Putamen (tissue), 1 donor: ENCODE measurements at regions not wholly inside any gene's neighbourhood (a gene's known extent, or its start where the extent isn't known, plus 50 kb on each side); places are given as distances from the start of the nearest gene placed in this dataset.

Experiments
- DNase-seq: peaks from one replicate; pipeline ENCODE4 v3.0.0-alpha.2; 2016; ENCODE audit warnings: low spot score

DNA sequence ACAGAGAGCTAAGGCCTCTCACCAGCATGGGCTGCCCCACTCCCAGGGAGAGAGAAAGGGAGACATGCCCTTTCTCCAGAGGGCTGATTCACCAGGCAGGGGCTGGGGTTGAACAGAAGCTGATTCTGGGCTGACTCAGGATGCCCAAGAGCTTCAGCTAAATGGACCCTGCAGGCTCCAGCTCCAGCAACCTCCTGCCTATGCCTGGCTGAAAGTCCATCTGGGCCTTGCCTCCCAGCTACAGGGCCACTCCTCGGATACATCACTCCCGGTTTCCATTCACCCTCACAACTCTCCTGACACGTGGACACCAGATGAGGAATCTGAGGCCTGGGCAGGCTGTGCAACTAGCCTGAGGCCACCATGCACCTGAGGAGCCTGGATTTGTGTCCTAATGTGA, 215.5 kb downstream of the BUD13 start:
- no peak for DNase-seq

DNA sequence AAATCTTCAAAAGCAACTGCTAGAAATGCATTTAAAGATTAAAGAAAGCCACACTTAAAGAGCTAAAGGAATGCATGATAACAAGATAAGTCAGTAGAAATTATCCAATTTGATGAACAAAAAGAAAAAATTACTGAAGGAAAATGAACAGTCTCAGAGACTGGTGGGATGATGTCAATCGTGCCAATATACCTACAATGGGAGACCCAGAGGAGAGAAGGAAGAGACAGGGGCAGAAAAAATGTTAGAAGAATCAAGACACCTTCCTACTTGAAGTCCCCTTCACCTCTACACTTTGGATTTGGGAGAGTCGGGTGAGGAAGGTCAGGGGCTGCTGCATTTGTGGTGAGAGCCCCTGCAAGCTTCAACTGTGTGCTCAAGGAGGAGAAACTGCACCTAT, 216.3 kb downstream of the BUD13 start:
- DNase-seq, result no peak

DNA sequence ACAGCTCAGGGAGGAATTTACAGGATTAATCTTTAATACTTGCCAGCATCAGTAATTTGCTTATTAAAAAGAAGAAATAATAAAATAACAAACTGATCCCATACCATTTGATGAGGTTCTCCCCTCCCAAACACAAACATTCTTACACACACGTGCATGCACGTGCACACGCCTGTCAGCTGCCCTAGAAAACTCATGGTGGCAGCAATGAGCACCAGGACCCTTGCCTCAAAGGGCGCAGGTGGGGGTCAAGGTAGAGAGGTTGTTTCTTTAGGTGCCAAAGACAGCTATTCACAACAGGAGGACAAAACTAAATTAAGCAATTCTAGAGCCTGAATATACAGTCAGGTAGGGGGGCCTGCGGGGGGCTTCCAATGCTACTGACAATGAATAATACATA, 219.3 kb downstream of the BUD13 start:
- DNase-seq, result no peak

DNA sequence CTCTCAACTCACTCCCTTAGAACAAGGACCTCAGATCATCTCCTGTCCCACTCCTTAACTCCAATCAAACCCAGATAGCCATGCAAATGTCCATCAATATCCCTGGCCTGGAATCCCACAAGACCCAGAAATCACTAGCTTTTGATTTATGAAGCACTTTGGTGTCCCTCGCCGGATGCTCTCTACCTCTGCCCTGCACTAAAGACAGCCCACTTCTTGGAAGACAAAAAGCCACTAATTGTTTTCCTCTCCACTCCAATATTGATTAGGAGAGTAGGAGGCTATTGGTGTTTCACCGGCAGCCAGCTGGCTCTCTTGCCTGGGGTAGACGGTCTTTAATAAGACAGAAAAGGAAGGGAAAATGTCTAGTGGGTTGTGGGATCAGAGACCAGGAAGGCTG, 221.2 kb downstream of the BUD13 start:
- DNase-seq, result no peak

DNA sequence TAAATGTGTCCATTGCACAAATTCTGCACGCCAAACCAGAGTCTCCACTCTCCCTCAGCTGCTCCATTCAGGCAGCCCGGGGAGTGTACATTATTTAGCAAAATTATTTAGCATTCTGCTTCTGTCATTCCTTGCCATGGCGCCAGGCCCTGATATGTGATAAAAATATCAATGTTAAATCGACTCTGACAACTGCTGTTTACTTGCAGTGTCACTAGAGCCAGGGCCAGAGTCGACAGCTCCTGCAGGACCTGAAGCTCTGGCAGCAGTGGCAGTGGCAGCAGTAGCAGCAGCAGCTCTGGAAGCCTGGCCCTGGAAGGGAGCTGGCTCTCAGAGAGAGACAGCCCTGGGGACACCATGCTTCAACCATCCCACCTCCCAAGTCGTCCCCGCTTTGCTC, 224.5 kb downstream of the BUD13 start:
- no peak for DNase-seq

DNA sequence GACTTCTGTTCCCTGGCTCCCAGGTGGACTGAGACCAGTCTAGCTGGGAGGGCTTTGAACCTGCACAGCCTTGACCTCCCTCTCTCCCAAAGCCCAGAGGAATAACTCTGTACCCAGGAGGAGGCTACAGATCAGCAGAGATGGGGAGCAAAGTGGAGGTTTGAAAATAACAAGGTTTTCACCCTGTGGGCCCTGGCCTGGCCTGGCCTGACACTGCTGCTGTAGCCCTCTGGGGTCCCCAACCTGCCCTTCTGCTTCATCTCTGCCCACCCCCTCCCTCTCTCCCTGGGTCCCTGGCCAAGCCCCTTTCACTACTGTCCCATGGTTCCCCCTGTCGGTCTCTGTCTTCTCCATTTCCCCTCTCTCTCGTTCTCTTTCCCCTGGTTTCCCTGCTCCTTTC, 225.2 kb downstream of the BUD13 start:
- DNase-seq, result no peak

DNA sequence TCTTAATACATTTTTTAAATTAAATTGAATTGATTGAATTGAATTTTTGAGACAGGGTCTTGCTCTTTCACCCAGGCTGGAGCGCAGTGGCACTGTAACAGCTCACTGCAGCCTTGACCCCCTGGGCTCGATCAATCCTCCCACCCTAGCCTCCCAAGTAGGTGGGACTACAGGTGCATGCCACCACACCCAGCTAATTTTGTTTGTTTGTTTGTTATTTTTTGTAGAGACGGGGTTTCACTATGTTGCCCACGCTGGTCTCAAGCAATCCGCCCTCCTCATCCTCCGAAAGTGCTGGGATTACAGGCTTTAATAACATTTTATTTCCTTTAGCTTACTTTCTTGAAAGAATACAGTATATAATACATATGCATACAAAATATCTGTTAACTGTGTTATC, 226.9 kb downstream of the BUD13 start:
- DNase-seq, result no peak

DNA sequence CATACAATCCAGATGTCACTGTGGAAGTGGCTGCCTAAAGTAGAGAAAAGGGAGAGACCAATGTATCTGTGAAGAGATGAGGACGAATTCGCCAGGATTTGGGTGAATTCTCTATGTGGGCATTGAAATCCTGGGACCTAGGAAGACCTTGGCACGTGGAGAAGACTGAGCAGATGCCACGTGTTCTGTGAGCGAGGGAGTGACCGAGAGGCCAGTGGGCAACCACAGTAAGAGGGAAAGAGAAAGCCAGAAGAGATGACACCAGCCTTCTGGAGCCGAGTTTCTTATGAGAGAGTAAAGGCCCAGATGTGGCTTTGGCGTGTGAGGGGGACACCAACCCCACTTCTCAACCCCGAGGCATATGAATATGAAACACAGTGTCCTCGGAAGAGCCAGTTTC, 228.1 kb downstream of the BUD13 start:
- DNase-seq, result no peak

DNA sequence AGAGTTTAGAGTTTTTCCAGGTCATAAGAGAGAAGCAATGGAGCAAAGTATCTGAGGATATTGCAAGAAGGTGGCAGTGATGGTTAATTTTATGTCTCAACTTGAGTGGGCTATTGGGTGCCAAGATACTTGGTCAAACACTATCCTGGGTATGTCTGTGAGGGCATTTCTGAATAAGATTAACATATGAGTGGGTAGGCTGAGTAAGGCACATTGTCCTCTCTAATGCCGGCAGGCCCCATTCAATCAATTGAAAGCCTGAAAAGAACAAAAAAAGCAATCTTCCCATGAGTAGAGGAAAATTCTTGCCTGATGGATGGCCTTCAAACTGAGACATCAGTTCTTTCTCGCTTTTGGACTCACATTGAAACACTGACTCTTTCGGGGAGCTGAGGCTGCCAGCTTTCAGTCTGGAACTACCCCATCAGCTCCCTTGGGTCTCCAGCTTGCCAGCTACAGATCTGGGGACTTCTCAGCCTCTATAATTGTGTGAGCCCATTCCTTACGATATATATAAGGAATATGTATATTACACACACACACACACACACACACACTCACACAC, 228.8 kb downstream of the BUD13 start:
- DNase-seq, result no peak

DNA sequence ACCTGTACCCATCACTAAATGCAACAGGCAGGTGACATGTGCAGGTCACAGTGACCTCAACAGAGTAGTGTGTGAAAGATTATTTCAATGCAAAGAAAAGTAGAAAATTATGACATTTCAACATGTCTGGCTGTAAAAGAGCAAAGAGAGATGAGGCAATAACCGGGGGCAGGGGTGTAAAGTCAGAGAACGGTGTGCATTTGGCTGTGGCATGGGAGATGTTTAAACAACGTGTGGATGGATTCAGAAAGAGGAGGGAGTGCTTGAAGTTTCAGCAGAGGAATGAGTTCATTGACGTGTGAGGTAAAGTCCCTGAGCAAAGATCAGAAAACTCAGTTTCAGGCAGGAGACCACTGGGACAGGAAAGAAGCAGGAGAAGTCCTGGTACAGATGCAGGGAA, 229.7 kb downstream of the BUD13 start:
- DNase-seq, result no peak

DNA sequence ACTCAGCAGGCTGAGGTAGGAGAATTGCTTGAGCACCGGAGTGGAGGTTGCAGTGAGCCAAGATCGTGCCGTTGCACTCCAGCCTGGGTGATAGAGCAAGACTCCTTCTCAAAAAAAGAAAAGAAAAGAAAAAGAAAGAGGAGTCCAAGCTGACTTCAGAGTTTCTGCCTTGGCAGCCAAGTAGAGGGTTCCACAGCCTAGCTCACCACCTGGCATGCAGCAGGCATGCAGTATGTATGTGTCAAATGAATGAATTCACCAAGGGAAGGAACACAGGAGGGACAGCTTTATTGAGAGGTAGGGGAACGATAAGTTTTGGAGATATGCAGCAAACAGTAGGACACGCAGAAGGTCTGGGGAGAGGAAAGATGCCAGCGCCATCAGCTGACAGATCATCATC, 230.4 kb downstream of the BUD13 start:
- no peak for DNase-seq

DNA sequence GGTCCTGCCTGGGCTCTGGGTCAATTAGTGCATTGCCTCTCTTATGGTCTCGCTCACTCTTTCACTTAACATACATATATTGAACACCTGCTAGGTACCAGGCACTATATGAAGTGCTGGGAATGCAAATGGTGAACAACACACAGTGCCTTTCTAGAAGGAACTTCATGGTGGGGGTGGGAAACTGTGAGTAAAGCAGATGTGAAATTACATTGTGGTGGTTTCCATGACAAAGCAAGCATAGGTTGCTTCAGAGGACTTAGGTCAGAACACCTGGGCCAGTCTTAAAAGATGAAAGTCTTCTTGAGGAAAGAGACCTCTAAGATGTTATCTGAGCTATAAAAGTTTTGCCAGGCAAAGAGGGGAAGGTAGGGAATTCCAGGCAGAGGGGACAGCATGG, 231.3 kb downstream of the BUD13 start:
- no peak for DNase-seq

DNA sequence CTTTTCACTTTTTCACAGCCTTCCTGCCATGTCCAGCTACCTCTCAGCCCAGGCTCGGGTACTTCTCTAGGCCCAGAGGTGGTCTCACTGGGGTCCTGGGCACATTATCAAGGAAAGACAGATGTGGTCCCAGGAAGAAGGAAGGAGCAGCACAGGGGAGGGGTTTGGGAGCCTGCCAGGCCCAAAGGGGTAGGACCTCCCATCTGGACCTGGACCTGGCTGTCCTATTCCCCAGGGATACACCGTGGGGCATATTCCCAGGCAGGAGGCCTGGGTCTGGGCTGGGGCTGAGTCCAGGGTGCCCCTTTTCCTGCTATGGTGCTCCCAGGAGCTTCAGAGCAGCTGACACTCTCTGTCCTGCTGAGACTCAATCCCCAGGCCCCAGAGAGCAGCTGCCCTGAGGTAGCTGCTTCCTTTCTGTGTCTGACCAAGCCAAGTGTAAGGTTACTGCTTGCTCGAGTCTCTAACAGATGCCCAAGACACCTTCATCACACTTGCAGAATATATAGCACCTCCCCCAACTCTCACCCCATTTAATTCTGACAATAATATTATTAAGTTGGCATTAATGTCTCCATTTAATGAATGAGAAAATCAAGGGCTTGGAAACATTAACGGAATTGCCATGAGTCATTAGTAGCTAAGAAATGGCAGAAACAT, 232.0 kb downstream of the BUD13 start:
- no peak for DNase-seq

DNA sequence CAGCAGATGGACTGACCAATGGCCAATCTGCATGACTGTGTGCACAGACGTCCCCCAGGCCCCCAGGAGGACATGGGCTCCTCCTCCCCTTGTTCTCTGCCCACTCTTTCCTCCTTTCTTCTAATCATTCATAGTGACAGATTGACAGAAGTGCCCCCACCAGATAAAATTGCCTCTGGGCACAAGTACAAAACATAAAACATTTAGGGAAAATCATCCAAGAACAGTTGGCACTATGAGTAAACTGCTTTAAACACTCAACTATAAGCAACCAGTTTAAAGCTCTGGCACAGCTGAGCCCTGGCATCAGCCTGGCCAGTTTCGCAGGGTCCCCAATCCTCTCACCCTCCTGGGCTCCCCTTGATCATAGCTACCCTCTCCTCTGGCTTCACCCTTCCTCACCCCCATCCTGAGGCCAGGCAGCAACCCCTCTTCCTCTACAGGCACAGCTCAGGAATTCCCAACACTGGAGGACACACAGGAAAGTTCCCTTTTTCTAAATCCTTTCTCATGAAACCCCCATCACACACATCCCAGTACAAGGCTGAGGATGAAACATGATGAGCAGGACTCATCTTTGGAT, 232.9 kb downstream of the BUD13 start:
- no peak for DNase-seq

DNA sequence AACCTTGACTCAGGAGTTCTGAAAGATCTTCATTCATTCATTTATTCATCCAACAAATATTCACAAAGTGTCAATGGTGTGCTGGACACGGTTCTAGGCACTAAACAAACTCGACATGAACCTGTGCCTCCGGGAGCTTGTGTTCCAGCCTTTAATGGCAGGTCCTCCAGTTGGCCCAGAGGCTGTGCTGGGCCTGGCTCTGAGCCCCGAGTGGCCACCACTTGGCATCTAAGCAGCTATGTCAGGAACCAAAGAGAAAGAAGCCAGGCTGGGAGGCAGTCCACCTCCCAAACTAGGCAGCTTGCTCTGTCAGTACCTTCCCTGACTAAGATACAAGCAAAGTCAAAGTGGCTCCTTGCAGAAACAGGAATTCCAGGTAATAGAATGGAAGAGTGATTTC, 233.6 kb downstream of the BUD13 start:
- DNase-seq, result no peak

DNA sequence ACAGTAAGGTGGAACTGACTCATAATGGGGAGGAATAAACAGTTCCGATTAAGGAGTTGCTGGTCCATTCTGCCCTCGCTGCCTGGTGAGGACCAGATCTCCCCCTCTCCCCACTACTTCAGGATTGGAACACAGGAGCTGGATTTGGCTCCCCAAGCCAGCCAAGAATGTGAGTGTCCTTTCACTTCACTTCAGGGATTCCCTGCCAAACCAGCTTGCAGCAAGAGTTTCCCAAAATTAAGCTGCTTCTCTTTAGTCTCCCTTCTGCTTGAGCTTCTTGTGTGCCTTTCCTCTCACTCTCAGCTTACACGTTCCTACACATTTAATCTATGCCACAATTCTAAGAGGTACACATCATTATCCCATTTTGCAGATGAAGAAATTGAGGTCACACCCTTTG, 234.1 kb downstream of the BUD13 start:
- DNase-seq, result no peak

DNA sequence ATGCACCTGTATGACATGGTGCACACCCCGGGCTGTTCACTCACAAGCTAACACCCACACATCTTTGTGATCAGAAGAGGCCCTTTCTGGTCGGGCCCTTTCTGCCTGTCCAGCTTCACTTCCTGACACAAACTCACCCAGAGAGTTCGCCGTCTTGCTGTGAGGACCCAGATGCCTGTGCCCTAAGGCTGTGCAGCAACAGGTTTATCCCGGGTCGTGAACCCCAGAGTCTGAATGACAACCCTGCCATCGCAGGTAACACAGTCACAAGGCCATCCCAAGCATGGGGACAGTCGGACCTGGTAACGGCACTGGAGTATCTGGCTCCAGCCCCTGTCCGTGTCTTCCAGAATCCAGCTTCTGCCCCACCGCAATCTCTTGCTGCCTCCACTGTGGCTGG, 235.1 kb downstream of the BUD13 start:
- no peak for DNase-seq

DNA sequence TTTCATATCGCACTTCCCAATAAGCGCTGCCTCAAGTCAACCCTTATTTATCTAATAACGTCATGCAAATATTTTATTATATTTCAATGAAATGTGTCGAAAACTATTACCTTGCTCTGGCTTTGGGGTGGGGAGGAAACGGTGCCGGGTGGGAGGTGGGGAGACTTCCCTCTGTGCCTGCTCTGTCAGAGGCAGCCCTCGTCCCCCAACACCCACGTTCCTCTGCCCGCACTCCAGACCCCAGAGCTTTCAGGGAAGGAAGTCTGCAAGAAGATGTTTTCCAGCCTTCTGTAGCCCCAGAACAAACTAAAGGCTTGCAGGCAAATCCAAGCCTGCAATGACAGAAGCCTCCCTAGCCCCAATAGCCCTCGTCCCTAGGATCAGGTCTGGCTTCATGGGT, 235.7 kb downstream of the BUD13 start:
- DNase-seq, result no peak

DNA sequence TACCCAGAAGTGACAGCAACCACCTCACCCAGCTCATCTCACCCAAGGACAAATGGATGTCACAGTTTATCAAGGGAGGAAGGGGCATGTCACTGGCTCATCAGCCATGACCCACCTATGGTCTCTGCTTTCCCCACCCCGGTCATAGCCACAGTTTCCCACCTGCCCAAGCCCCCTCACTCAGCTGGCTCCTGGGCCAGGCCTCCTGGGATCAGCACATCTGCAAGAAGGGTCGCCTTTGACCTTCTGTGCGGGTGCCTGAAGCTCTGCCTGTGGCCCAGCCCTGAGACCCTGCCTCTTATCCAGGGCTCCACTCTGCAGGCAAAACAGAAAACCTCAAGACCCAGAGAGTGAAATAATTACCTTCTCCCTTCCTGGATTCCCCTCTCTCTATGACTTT, 236.4 kb downstream of the BUD13 start:
- DNase-seq, result no peak

DNA sequence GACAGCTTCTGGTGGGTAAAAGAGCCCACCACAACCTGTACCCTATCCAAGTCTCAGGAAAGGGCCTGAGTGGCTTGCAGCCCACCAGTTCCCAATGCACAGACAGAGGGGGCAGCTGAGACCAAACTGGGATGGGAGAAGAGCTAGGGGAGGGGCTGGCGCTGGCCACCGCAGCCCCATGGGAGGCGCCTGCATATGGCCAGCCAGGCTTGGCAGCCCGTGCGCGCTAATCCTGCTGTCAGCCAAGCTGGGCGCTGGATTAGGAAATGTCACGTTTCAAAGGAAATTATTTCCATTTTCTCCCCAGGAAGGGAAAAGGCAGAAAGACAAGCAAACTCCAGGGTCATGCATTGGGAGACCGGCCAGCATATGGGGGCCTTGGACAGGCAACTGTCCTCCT, 236.8 kb downstream of the BUD13 start:
- DNase-seq, result no peak

DNA sequence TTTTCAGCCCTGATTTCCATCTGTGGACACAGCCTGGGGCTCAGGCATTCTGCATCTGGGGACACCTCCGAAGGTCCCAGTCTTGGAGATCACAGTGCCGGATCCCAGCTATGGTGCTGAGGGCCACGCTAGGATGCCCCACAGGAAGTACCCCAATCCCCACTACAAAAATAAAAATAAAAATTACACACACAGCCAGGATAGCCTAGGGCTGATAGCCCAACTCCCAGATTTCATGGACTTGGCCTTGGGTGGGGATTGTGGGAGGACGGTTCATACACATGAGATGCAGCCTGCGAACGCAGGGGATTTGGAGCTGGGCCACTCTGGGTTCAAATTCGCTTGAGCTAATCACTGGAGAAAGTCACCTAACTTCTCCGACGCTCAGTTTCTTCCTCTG, 237.7 kb downstream of the BUD13 start:
- DNase-seq, result no peak

DNA sequence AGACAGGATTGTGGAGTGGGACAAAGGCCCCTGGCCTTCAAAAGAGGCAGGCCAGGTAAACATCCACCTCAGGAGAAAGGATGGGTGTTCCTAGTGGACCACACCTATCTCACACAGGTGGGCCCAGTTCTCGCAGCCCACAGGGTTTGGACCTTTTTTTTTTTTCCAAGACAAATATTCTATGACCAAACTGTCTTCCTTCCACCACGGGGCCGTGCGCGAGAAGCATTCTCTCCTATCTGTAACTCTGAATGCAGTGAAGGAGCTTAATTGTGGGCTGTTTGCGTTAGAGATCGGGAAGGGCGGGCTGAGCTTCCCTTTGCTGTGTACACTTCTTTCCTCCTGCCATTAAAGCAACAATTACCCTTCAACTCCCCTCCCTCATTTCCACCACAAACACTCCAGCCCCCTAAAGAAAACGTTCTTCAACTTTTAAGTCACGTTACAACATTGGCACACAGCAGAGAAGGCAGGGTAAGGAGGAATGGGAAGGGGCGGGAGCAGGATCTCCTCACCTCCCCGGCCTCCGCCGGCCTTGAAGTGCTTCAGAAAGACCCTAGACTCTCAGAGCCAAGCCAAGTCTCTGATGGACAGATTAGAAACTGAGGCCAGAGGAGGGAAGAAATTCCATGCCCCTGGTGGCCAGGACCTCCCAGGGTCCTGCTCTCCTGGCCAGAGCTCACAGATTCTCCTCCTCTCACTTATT, 238.4 kb downstream of the BUD13 start:
- DNase-seq, result no peak

DNA sequence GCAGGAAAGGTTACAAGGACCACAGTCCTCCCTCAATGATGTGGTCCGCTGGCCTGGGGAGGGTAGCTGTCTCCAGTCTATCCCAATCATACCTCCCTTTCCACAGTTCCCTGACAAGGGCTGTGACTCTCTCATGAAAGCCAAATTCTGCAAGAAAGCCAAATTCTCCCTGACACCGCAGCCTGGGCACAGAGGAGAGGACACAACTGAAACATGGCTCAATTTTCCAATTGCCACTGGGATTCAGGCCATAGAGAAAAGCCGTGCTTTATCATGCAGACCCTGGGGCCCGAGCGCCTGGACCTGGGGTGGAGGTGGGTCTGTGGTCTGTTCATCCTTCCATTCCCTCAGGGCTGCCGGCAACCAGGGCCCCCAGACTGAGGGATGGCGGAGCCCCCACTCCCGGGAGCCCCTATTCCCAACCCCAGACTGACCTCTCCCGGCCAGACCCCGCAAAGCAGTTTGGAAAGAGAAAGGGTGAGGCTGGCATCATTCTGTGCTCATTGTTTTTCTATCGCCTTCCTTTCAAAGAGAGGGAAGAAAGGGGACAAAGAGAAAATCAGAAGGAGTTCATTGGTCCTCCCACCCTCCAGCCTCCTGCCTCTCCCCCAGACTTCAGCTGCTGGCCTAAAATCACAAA, 239.5 kb downstream of the BUD13 start:
- DNase-seq, result no peak
